OCI-LY7 (cell line): ENCODE measurements at regions not wholly inside any gene's neighbourhood (a gene's known extent, or its start where the extent isn't known, plus 50 kb on each side); places are given as distances from the start of the nearest gene placed in this dataset.

Experiments
- BruUV-seq: library from RNA; stranded (reverse); fragments of 400-500 nt; replicated peaks from 2 replicates; lab custom pipeline; 2021; lab: Mats Ljungman, UMichigan
- CTCF ChIA-PET: fragments of 300-600 bp; sonication (Branson Sonifier 250); formaldehyde crosslinking; loops from one replicate; lab custom pipeline; 2022; ENCODE audit warnings: antibody characterized with exemption; ENCODE audit not compliant: unreplicated experiment; lab: Charles Lee
- POLR2A ChIA-PET: fragments of 300-600 bp; sonication (Branson Sonifier 250); formaldehyde crosslinking; loops from one replicate; lab custom pipeline; 2022; ENCODE audit warnings: antibody characterized with exemption; lab: Charles Lee
- DNase-seq: peaks from one replicate; pipeline ENCODE4 v3.0.0-alpha.2; 2015; ENCODE audit warnings: low spot score
- H2AFZ ChIP-seq: fragments of 200-600 bp; sonication (generic), shearing (Covaris generic); 2 replicates; pipeline ENCODE4 v1.6.1; 2014; ENCODE audit warnings: mild to moderate bottlenecking, antibody characterized with exemption, low read length, moderate library complexity
- H3K27ac ChIP-seq: fragments of 200-600 bp; sonication (generic); 2 replicates; pipeline ENCODE4 v1.5.1; 2014; ENCODE audit warnings: mixed run types, low read depth, mild to moderate bottlenecking, moderate library complexity, low read length, inconsistent platforms; ENCODE audit not compliant: poor library complexity, severe bottlenecking
- H3K36me3 ChIP-seq: fragments of 200-600 bp; sonication (generic); 2 replicates; pipeline ENCODE4 v1.6.1; 2014; ENCODE audit warnings: mild to moderate bottlenecking, antibody characterized with exemption, low read length, moderate library complexity, mixed read lengths; ENCODE audit not compliant: insufficient read depth
- H3K4me1 ChIP-seq: fragments of 200-600 bp; sonication (generic); 2 replicates; pipeline ENCODE4 v1.5.1; 2014; ENCODE audit warnings: mild to moderate bottlenecking, low read length; ENCODE audit not compliant: insufficient read depth, poor library complexity, severe bottlenecking
- H3K4me2 ChIP-seq: fragments of 200-600 bp; sonication (generic); 2 replicates; pipeline ENCODE4 v1.6.1; 2014; ENCODE audit warnings: mild to moderate bottlenecking, low read length
- H3K4me3 ChIP-seq: fragments of 200-600 bp; sonication (generic); 2 replicates; pipeline ENCODE4 v1.5.1; 2014; ENCODE audit warnings: mild to moderate bottlenecking, low read depth, low read length; ENCODE audit not compliant: poor library complexity, severe bottlenecking
- H3K79me2 ChIP-seq: fragments of 200-600 bp; sonication (generic); 2 replicates; pipeline ENCODE4 v1.6.1; 2016; ENCODE audit warnings: low read depth, mild to moderate bottlenecking, low read length, moderate library complexity, mixed read lengths; ENCODE audit not compliant: insufficient read depth
- H3K9me2 ChIP-seq: fragments of 200-600 bp; sonication (generic); 2 replicates; pipeline ENCODE4 v1.6.1; 2016; ENCODE audit warnings: mild to moderate bottlenecking, low read length, mixed read lengths; ENCODE audit not compliant: insufficient read depth
- H3K9me3 ChIP-seq: fragments of 200-600 bp; sonication (generic); 2 replicates; pipeline ENCODE4 v1.6.1; 2014; ENCODE audit warnings: mild to moderate bottlenecking, mixed run types, low read length, mixed read lengths
- H4K20me1 ChIP-seq: fragments of 200-600 bp; sonication (generic); 2 replicates; pipeline ENCODE4 v1.6.1; 2014; ENCODE audit warnings: mild to moderate bottlenecking, antibody characterized with exemption, low read length, moderate library complexity, mixed read lengths; ENCODE audit not compliant: insufficient read depth
- EZH2phosphoT487 ChIP-seq: fragments of 200-600 bp; sonication (generic); IDR thresholded peaks from 2 replicates; pipeline ENCODE4 v1.6.1; 2018; ENCODE audit warnings: low read depth, borderline replicate concordance, mild to moderate bottlenecking, mixed run types, antibody characterized with exemption, low read length, moderate library complexity, mixed read lengths
- intact Hi-C: fragments of 100-400 bp; cut with micrococcal nuclease; formaldehyde crosslinking; loops from one replicate; pipeline ENCODE4 v1.10.0; 2022; ENCODE audit not compliant: unreplicated experiment
- TF ChIP-seq, protein P1 (sequence below): fragments of 200-600 bp; sonication (generic); conservative IDR thresholded peaks from 2 replicates; pipeline ENCODE4 v1.5.1; 2014; ENCODE audit warnings: mild to moderate bottlenecking, antibody characterized with exemption, low read length, moderate library complexity, mixed read lengths

DNA sequence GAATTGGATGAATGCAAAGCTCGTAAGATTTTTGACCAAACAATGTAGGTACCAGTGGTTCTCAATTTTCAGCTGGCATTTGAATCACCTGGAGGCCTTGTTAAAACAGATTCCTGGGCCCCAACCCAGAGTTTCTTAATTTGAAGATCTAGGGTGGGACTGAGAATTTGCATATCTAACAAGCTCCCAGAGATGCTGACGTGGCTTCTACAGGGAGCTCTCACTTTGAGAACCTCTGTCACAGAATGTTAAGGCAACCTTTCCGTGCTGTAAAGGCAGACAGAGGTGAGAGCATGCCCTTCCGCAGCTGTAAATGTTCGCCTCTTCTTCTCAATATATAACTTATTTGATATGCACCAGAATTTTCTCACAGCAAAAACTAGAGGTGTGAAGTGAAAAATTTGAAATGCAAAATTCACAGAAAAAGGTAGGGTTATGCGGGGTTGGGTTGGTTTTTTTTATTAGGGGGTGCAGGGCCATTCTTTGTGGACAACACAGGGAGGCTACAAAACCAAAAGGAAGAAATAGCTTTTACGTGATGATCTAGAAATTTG is 69.4 kb downstream of the BMP2 start:
- Histone ChIP-seq H3K4me2 (no peak overlapping the region), H3K79me2 (no peaks in the 10 kb centered on the region), H4K20me1 (no peaks in the 10 kb centered on the region), H3K4me3 (no peak overlapping the region), H2AFZ (no peak overlapping the region), H3K4me1 (no peaks in the 10 kb centered on the region), H3K9me3 (no peaks in the 10 kb centered on the region), H3K36me3 (no peaks in the 10 kb centered on the region), H3K27ac (no peak overlapping the region), H3K9me2 (no peaks in the 10 kb centered on the region)
- CTCF ChIA-PET = no interaction called here
- DNase-seq = no peak
- POLR2A ChIA-PET = interaction anchor here (0.5 to 1.3 kb wide), 5 partner anchors 10 to 408 kb away, joined by 3 to 4 read pairs (median 3); no protein-coding TSS in a partner anchor
- BruUV-seq = no TSS peak
- intact Hi-C loops = no loop called here
- TF ChIP-seq EZH2phosphoT487 = no peak
- TF ChIP-seq, protein P1, sequence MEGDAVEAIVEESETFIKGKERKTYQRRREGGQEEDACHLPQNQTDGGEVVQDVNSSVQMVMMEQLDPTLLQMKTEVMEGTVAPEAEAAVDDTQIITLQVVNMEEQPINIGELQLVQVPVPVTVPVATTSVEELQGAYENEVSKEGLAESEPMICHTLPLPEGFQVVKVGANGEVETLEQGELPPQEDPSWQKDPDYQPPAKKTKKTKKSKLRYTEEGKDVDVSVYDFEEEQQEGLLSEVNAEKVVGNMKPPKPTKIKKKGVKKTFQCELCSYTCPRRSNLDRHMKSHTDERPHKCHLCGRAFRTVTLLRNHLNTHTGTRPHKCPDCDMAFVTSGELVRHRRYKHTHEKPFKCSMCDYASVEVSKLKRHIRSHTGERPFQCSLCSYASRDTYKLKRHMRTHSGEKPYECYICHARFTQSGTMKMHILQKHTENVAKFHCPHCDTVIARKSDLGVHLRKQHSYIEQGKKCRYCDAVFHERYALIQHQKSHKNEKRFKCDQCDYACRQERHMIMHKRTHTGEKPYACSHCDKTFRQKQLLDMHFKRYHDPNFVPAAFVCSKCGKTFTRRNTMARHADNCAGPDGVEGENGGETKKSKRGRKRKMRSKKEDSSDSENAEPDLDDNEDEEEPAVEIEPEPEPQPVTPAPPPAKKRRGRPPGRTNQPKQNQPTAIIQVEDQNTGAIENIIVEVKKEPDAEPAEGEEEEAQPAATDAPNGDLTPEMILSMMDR = no peak

DNA sequence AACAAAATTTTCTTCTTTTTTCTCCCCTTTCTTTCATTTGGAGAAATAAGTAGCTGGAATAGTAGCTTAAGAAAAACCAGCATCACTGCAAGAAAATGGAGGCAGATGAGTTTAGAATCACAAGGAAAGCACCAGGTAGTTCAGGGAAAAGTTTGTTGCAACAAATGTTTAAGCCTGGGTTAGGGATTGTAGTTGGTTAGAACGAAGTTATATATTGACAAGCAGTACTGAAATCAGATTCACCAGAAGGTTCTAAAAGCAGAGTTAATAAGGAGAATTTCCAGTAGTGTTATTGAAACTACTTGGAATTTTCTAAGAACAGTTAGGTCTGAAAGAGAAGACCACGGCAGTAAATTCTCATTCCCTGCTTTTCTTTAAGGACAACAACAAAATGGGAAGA is 70.2 kb downstream of the BMP2 start:
- no TSS peak for BruUV-seq
- Histone ChIP-seq H3K79me2 (no peaks in the 10 kb centered on the region), H3K4me3 (no peak overlapping the region), H4K20me1 (no peaks in the 10 kb centered on the region), H3K27ac (no peak overlapping the region), H3K9me2 (no peaks in the 10 kb centered on the region), H3K36me3 (no peaks in the 10 kb centered on the region), H2AFZ (no peak overlapping the region), H3K4me1 (no peaks in the 10 kb centered on the region), H3K9me3 (no peaks in the 10 kb centered on the region), H3K4me2 (no peak overlapping the region)
- ChIA-PET CTCF (no interaction called here), POLR2A (interaction anchor here (0.9 kb wide), 1 partner anchor 30 kb away, joined by 3 read pairs; no protein-coding TSS in a partner anchor)
- DNase-seq = no peak
- intact Hi-C loops = no loop called here
- TF ChIP-seq, protein P1 = no peak
- no peak for TF ChIP-seq EZH2phosphoT487

DNA sequence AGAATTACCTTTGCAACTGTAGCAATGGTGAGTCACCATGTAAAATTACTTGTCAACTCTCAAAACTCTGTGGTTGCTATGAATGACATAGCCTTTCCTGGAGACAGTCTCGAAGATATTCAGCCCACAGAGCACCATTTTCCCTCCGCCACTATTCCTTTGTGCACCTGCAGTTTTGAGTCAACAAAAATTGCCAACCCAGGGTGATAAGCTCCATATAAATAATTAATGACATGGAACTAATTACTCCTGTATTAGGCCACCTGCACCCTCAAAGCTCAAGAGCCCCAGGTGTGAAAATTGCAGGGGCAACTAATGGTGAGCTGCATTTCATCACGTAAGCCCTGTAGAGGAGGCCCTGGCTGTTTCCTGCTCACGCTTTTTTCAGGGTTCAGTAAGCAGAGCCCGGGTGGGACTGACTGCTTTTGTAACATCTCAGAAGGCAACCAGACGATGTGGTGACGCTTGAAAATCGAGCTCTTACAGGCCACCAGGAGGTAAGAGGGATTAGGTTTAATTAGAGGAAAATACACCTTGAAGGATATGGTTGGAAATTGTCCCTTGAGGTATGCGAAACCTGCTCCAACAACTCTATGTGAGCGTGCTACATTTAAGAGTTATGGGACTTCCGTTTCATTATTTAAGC is 70.8 kb downstream of the BMP2 start:
- intact Hi-C loops = no loop called here
- Histone ChIP-seq H3K4me1 (no peaks in the 10 kb centered on the region), H3K36me3 (no peaks in the 10 kb centered on the region), H3K9me2 (no peaks in the 10 kb centered on the region), H3K27ac (no peak overlapping the region), H2AFZ (no peak overlapping the region), H4K20me1 (no peaks in the 10 kb centered on the region), H3K4me3 (no peak overlapping the region), H3K9me3 (no peaks in the 10 kb centered on the region), H3K79me2 (no peaks in the 10 kb centered on the region), H3K4me2 (no peak overlapping the region)
- TF ChIP-seq EZH2phosphoT487 = no peak
- TF ChIP-seq, protein P1 = no peak
- no TSS peak for BruUV-seq
- DNase-seq = no peak
- ChIA-PET POLR2A (interaction anchor here (0.9 kb wide), 1 partner anchor 29 kb away, joined by 3 read pairs; no protein-coding TSS in a partner anchor), CTCF (no interaction called here)
